ENCODE measurements at regions not wholly inside any gene's neighbourhood (a gene's known extent, or its start where the extent isn't known, plus 50 kb on each side); places are given as distances from the start of the nearest gene placed in this dataset.

- Histone ChIP-seq H3K27me3 (no peaks in the 10 kb centered on the region), H3K36me3 (no peaks in the 10 kb centered on the region), H3K9me3 (no peaks in the 10 kb centered on the region), H3K4me3 (no peak overlapping the region), H3K27ac (no peak overlapping the region), H3K4me1 (ENCODE audit: insufficient read depth) (peaks cover 3% of the 10 kb centered on the region)
- no peak for DNase-seq
- intact Hi-C loops (cut with DNase I): no loop called here
- TF ChIP-seq POLR2A (IDR thresholded peaks at IDR 0.05) (no peak), EP300 (IDR thresholded peaks at IDR 0.05) (no peak), CTCF (IDR thresholded peaks at IDR 0.05) (no peak)
- 90 to 93% (median 91%) methylated on average over 4 of the region's 4 CpGs for WGBS, 3 donors
Observed at GRCh38 chr6:87763901-87764300, 61.9 kb upstream of the AKIRIN2 start.

GRCh38 chr6:87763276-87763675 lies 61.2 kb upstream of the AKIRIN2 start:
- Histone ChIP-seq H3K4me3 (no peak overlapping the region), H3K4me1 (ENCODE audit: insufficient read depth) (peaks cover 3% of the 10 kb centered on the region), H3K36me3 (no peaks in the 10 kb centered on the region), H3K9me3 (no peaks in the 10 kb centered on the region), H3K27me3 (no peaks in the 10 kb centered on the region), H3K27ac (no peak overlapping the region)
- DNase-seq: no peak
- intact Hi-C loops (cut with DNase I): no loop called here
- WGBS, 3 donors: 92 to 100% (median 96%) methylated on average over 2 of the region's 2 CpGs
- TF ChIP-seq CTCF (IDR thresholded peaks at IDR 0.05) (no peak), EP300 (IDR thresholded peaks at IDR 0.05) (no peak), POLR2A (IDR thresholded peaks at IDR 0.05) (no peak)

GRCh38 chr6:87762116-87762515 lies 60.1 kb upstream of the AKIRIN2 start:
- Histone ChIP-seq H3K27ac (no peak overlapping the region), H3K9me3 (no peaks in the 10 kb centered on the region), H3K4me3 (no peak overlapping the region), H3K27me3 (no peaks in the 10 kb centered on the region), H3K4me1 (ENCODE audit: insufficient read depth) (peaks cover 3% of the 10 kb centered on the region), H3K36me3 (no peaks in the 10 kb centered on the region)
- WGBS, 3 donors: 18 to 19% (median 18%) methylated on average over 3 of the region's 3 CpGs
- DNase-seq: peak in 4 of 5 donors; percentile 21 to 52 (median 38)
- intact Hi-C loops (cut with DNase I): no loop called here
- no peak for TF ChIP-seq EP300 (IDR thresholded peaks at IDR 0.05)
- TF ChIP-seq POLR2A (IDR thresholded peaks at IDR 0.05): no peak
- no peak for TF ChIP-seq CTCF (IDR thresholded peaks at IDR 0.05)

- Histone ChIP-seq H3K27me3 (no peaks in the 10 kb centered on the region), H3K4me3 (no peak overlapping the region), H3K36me3 (no peaks in the 10 kb centered on the region), H3K9me3 (no peaks in the 10 kb centered on the region), H3K4me1 (ENCODE audit: insufficient read depth) (peaks cover 3% of the 10 kb centered on the region), H3K27ac (no peak overlapping the region)
- TF ChIP-seq EP300 (IDR thresholded peaks at IDR 0.05) (no peak), POLR2A (IDR thresholded peaks at IDR 0.05) (no peak), CTCF (IDR thresholded peaks at IDR 0.05) (no peak)
- no peak for DNase-seq
- WGBS, 3 donors: 90 to 98% (median 95%) methylated on average over 3 of the region's 3 CpGs
- intact Hi-C loops (cut with DNase I): no loop called here
Observed at GRCh38 chr6:87757792-87758191, 55.8 kb upstream of the AKIRIN2 start.

GRCh38 chr6:87756858-87757257 lies 54.8 kb upstream of the AKIRIN2 start:
- WGBS, 3 donors: 7 to 20% (median 10%) methylated on average over 2 of the region's 2 CpGs

More at GRCh38 chr6:87756858-87757257, 54.8 kb upstream of the AKIRIN2 start:
- H3K27ac ChIP-seq: no peak overlapping the region
- H3K27me3 ChIP-seq: no peaks in the 10 kb centered on the region
- DNase-seq: no peak
- no peak overlapping the region for H3K4me3 ChIP-seq
- no peaks in the 10 kb centered on the region for H3K4me1 ChIP-seq (ENCODE audit: insufficient read depth)
- intact Hi-C loops (cut with DNase I): no loop called here
- no peaks in the 10 kb centered on the region for H3K9me3 ChIP-seq
- no peaks in the 10 kb centered on the region for H3K36me3 ChIP-seq
- TF ChIP-seq EP300 (IDR thresholded peaks at IDR 0.05) (no peak), POLR2A (IDR thresholded peaks at IDR 0.05) (no peak), CTCF (IDR thresholded peaks at IDR 0.05) (no peak)

Measured in ovary (tissue), 7 donors.